Keratinocyte (primary cell): ENCODE measurements at regions not wholly inside any gene's neighbourhood (a gene's known extent, or its start where the extent isn't known, plus 50 kb on each side); places are given as distances from the start of the nearest gene placed in this dataset.

Source experiments
- DNase-seq: peaks from one replicate; pipeline ENCODE4 v3.0.0-alpha.2; 2011; ENCODE audit warnings: low read depth, missing footprints, low spot score
- FAIRE-seq: peaks from 2 replicates; lab custom pipeline; 2011; peaks lifted over from hg19 to GRCh38; lab: Jason Lieb, UNC
- H2AFZ ChIP-seq: 2 replicates; pipeline ENCODE4 v1.6.0; 2012; ENCODE audit warnings: low read length, control low read depth, inconsistent platforms; ENCODE audit not compliant: control insufficient read depth
- H3K27ac ChIP-seq: 2 replicates; pipeline ENCODE4 v1.5.1; 2011; ENCODE audit warnings: low read length; ENCODE audit not compliant: control insufficient read depth, insufficient read depth
- H3K27me3 ChIP-seq: 3 replicates; pipeline ENCODE4 v1.6.0; 2011; ENCODE audit warnings: low read length; ENCODE audit not compliant: control insufficient read depth, insufficient read depth; ENCODE audit errors: extremely low read depth
- H3K36me3 ChIP-seq, 2 experiments: 2 replicates in 1 of 2; 3 replicates in 1 of 2; pipeline ENCODE4 v1.5.1; 2011; ENCODE audit warnings: low read length in 2 of 2, mild to moderate bottlenecking in 1 of 2; ENCODE audit not compliant: control insufficient read depth in 2 of 2, insufficient read depth in 2 of 2; ENCODE audit errors: extremely low read depth in 1 of 2
- H3K4me1 ChIP-seq: 3 replicates; pipeline ENCODE4 v1.5.1; 2011; ENCODE audit warnings: low read length; ENCODE audit not compliant: control insufficient read depth, insufficient read depth; ENCODE audit errors: extremely low read depth
- H3K4me2 ChIP-seq: 3 replicates; pipeline ENCODE4 v1.6.0; 2011; ENCODE audit warnings: low read depth, low read length; ENCODE audit not compliant: control insufficient read depth, insufficient read depth; ENCODE audit errors: extremely low read depth
- H3K4me3 ChIP-seq, 3 experiments: fragments of 200-600 bp in 1 of 3; sonication (generic) in 1 of 3; 2 replicates in 2 of 3; 3 replicates in 1 of 3; pipeline ENCODE4 v1.5.1; 2011 to 2016; ENCODE audit warnings: low read length in 3 of 3, mild to moderate bottlenecking in 3 of 3, control low read depth in 2 of 3, inconsistent platforms in 1 of 3, low read depth in 1 of 3, mixed read lengths in 1 of 3, mixed run types in 1 of 3, moderate library complexity in 1 of 3; ENCODE audit not compliant: control insufficient read depth in 2 of 3, insufficient read depth in 2 of 3; ENCODE audit errors: extremely low read depth in 1 of 3
- H3K79me2 ChIP-seq: 2 replicates; pipeline ENCODE4 v1.6.0; 2012; ENCODE audit warnings: low read length; ENCODE audit not compliant: control insufficient read depth, insufficient read depth
- H3K9ac ChIP-seq: 3 replicates; pipeline ENCODE4 v1.6.0; 2011; ENCODE audit warnings: low read length; ENCODE audit not compliant: control insufficient read depth, insufficient read depth; ENCODE audit errors: extremely low read depth
- H3K9me1 ChIP-seq: 3 replicates; pipeline ENCODE4 v1.6.0; 2011; ENCODE audit warnings: low read length; ENCODE audit not compliant: control insufficient read depth, insufficient read depth; ENCODE audit errors: extremely low read depth
- H3K9me3 ChIP-seq: 2 replicates; pipeline ENCODE4 v1.5.1; 2012; ENCODE audit warnings: low read depth, low read length; ENCODE audit not compliant: control insufficient read depth
- H4K20me1 ChIP-seq: 3 replicates; pipeline ENCODE4 v1.6.0; 2011; ENCODE audit warnings: low read length; ENCODE audit not compliant: control insufficient read depth, insufficient read depth; ENCODE audit errors: extremely low read depth
- CTCF ChIP-seq, 3 experiments: IDR thresholded peaks in 1 of 3; conservative IDR thresholded peaks in 1 of 3; optimal IDR thresholded peaks in 1 of 3; 2 replicates in 2 of 3; 3 replicates in 1 of 3; pipeline versions ENCODE3 to v1.5.1; 2011; ENCODE audit warnings: low read length in 3 of 3, mild to moderate bottlenecking in 3 of 3, moderate library complexity in 2 of 3, control low read depth in 1 of 3, inconsistent platforms in 1 of 3; ENCODE audit not compliant: insufficient read depth in 2 of 3; ENCODE audit errors: extremely low read depth in 1 of 3
- EZH2 ChIP-seq: IDR thresholded peaks from one replicate; pipeline ENCODE4 v1.6.1; 2012; ENCODE audit warnings: inconsistent platforms, mild to moderate bottlenecking, low read length, moderate library complexity
- dilution Hi-C: fragments of 300-500 bp; cut with MboI; formaldehyde crosslinking; loops from one replicate; pipeline ENCODE4 v1.7.0; 2020; ENCODE audit warnings: low sequenced_read_pairs; ENCODE audit not compliant: extremely low pct_ligation_motif_present

DNA sequence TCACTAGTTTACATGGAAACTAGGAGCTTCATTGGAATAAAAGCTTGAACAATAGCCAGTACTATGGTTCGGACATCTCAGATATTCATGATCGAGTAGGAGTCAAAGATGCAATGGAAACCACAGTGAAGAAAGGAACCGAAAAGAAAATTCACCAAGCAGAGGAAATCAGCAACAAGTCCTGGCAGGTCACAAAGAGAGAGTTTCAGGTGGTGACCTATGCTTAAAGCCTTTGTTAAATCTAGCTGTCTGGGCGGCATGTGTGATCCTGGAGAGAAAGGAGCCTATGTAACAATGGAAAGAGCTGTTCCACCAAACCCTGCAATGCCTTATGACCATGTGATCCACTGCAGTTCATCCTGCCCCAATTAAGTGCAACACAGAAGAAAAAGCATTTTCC is 68.9 kb upstream of the POU2AF2 start:
- H3K9me1 ChIP-seq: no peaks in the 10 kb centered on the region
- H4K20me1 ChIP-seq: no peaks in the 10 kb centered on the region
- H2AFZ ChIP-seq: no peak overlapping the region
- no peak overlapping the region for H3K27ac ChIP-seq
- H3K4me1 ChIP-seq: peaks cover 4% of the 10 kb centered on the region
- no peaks in the 10 kb centered on the region for H3K27me3 ChIP-seq
- FAIRE-seq (no peak), DNase-seq (no peak)
- no peaks in the 10 kb centered on the region for H3K9me3 ChIP-seq
- no peak for TF ChIP-seq CTCF (optimal IDR thresholded peaks at IDR 0.05 in 1 of 3, IDR thresholded peaks at IDR 0.05 in 1 of 3, conservative IDR thresholded peaks at IDR 0.05 in 1 of 3; ENCODE audit: extremely low read depth in 1 of 3, insufficient read depth in 2 of 3, low read length in 3 of 3)
- TF ChIP-seq EZH2: no peak
- no peak overlapping the region for H3K4me3 ChIP-seq
- H3K79me2 ChIP-seq: no peaks in the 10 kb centered on the region
- dilution Hi-C loops: no loop called here
- no peak overlapping the region for H3K4me2 ChIP-seq
- no peaks in the 10 kb centered on the region for H3K36me3 ChIP-seq
- H3K9ac ChIP-seq: no peak overlapping the region

GRCh38 chr11:111173221-111173620 is 72.3 kb upstream of the POU2AF2 start:
- H2AFZ ChIP-seq: no peak overlapping the region
- no peaks in the 10 kb centered on the region for H3K9me1 ChIP-seq
- no peak overlapping the region for H3K4me3 ChIP-seq
- no peaks in the 10 kb centered on the region for H4K20me1 ChIP-seq
- H3K27ac ChIP-seq: no peak overlapping the region
- H3K9me3 ChIP-seq: no peaks in the 10 kb centered on the region
- TF ChIP-seq EZH2 (no peak), CTCF (optimal IDR thresholded peaks at IDR 0.05 in 1 of 3, IDR thresholded peaks at IDR 0.05 in 1 of 3, conservative IDR thresholded peaks at IDR 0.05 in 1 of 3; ENCODE audit: extremely low read depth in 1 of 3, insufficient read depth in 2 of 3, low read length in 3 of 3) (no peak)
- dilution Hi-C loops: no loop called here
- no peaks in the 10 kb centered on the region for H3K36me3 ChIP-seq
- H3K27me3 ChIP-seq: no peaks in the 10 kb centered on the region
- no peak overlapping the region for H3K9ac ChIP-seq
- H3K4me1 ChIP-seq: no peaks in the 10 kb centered on the region
- H3K4me2 ChIP-seq: no peak overlapping the region
- H3K79me2 ChIP-seq: no peaks in the 10 kb centered on the region
- DNase-seq: no peak
- FAIRE-seq: no peak
